ENCODE measurements at regions not wholly inside any gene's neighbourhood (a gene's known extent, or its start where the extent isn't known, plus 50 kb on each side); places are given as distances from the start of the nearest gene placed in this dataset.

DNA sequence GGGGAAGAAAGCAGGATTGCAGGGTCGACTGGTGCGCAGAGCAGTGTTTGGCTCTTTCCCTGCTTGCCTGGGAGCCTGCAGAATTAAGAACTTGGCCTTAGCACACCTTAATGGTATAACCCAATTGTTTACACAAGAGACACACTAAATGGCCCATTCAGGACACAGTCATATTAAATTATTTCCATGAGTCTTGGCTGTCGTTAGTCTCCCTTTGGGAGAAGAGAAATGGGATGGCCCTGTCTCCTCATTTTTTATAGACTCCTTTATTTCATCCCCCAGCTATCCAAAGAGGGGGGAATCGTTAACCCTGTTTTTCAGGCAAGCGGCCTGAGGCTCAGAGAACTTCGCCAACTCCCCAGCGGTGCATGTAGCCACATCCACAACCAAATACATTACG, 282.5 kb downstream of the SUCLA2 start:
- no peak for TF ChIP-seq POLR2A (IDR thresholded peaks at IDR 0.05; ENCODE audit: low read depth, low read length)
- TF ChIP-seq, protein P1, sequence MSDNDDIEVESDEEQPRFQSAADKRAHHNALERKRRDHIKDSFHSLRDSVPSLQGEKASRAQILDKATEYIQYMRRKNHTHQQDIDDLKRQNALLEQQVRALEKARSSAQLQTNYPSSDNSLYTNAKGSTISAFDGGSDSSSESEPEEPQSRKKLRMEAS (IDR thresholded peaks at IDR 0.05; ENCODE audit: insufficient read depth, insufficient read length), result no peak
